ENCODE measurements at regions not wholly inside any gene's neighbourhood (a gene's known extent, or its start where the extent isn't known, plus 50 kb on each side); places are given as distances from the start of the nearest gene placed in this dataset.

DNA sequence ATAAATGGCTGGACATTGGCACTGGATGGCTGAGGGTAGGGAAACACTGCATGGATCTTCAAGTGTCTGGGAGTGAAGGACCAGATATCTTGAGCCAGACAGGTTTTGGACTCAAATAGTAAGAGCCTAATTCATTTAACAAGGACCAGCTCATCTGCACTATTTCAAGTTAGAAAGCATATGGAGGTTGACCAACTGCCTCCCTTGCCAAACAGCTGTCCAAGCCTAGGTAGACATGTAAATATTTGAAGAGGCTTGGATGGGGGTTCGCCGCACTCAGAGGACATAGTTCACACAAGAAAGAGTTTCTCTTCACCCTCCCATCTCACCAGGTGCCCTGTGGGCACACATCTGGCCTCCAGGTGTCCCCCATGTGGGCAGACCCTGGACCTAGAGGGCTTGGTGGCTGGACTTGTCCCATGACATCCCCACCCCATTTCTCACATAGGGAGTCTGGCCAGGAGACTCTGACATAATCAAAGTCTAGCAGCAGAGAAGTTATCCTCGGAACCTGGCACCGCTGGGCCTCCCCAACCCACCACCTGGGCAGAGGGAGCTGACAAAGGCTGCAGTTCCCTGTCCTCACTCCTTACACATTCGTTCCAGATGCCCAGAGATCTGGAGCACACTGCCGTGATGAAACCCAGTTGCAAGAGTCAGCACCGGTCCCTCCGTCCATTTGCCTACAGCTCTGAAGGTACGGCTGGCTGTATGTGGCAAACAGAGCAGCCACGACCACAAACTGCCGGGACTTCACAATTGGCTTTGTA lies 116.9 kb upstream of the GDF10 start:
- Histone ChIP-seq H3K4me3 (no peak overlapping the region), H3K27ac (no peak overlapping the region), H3K4me1 (no peaks in the 10 kb centered on the region), H3K36me3 (no peaks in the 10 kb centered on the region), H3K27me3 (ENCODE audit: low read depth) (no peaks in the 10 kb centered on the region), H3K9me3 (no peaks in the 10 kb centered on the region)
- TF ChIP-seq, protein P1, sequence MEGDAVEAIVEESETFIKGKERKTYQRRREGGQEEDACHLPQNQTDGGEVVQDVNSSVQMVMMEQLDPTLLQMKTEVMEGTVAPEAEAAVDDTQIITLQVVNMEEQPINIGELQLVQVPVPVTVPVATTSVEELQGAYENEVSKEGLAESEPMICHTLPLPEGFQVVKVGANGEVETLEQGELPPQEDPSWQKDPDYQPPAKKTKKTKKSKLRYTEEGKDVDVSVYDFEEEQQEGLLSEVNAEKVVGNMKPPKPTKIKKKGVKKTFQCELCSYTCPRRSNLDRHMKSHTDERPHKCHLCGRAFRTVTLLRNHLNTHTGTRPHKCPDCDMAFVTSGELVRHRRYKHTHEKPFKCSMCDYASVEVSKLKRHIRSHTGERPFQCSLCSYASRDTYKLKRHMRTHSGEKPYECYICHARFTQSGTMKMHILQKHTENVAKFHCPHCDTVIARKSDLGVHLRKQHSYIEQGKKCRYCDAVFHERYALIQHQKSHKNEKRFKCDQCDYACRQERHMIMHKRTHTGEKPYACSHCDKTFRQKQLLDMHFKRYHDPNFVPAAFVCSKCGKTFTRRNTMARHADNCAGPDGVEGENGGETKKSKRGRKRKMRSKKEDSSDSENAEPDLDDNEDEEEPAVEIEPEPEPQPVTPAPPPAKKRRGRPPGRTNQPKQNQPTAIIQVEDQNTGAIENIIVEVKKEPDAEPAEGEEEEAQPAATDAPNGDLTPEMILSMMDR (IDR thresholded peaks at IDR 0.05), result no peak
- DNase-seq (no peak), ATAC-seq (no peak)
- intact Hi-C loops (cut with DNase I), result no loop called here

DNA sequence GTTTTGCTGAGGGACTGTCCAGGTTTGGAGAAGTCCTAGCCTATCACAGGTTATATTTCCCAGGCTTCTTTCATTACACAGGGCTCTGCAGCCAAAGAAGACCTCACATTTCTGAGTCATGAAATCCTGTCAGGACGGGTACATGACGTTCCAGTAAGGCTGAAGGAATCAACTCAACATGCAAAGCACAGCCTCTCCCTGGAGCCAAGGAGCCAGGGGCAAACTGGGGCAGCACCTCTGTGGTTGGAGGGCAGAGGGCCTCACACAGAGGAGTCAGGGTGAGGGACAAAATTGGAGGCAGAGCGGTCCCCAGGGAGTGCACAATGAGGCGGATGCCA lies 116.3 kb upstream of the GDF10 start:
- no peak overlapping the region for H3K4me3 ChIP-seq
- no peaks in the 10 kb centered on the region for H3K27me3 ChIP-seq (ENCODE audit: low read depth)
- no peaks in the 10 kb centered on the region for H3K4me1 ChIP-seq
- H3K27ac ChIP-seq, result no peak overlapping the region
- no peak for ATAC-seq
- H3K9me3 ChIP-seq, result no peaks in the 10 kb centered on the region
- no peaks in the 10 kb centered on the region for H3K36me3 ChIP-seq
- TF ChIP-seq, protein P1 (IDR thresholded peaks at IDR 0.05), result no peak
- intact Hi-C loops (cut with DNase I), result no loop called here
- no peak for DNase-seq

DNA sequence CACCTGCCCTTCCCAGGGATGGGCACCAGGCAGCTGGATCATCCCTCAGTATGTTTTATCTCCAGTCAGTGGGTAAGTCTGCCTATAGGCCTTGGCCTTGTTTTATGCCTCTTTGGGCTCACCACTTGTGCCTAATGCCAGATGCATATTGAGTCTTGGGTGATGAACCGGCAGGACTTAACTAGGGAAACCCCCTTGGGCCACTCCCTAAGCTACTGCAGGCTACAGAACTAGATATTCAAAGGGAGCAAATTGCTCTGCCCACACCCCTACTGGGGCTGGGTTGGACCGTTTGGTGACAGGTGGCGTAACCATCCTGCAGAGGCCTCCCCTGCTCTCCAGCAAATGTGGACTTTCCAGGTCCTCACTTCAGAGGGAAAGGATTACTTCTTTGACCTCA lies 115.7 kb upstream of the GDF10 start:
- ATAC-seq (peak in 1 of 2 donors; percentile 7), DNase-seq (no peak)
- no peak overlapping the region for H3K4me3 ChIP-seq
- TF ChIP-seq, protein P1 (IDR thresholded peaks at IDR 0.05), result no peak
- no peaks in the 10 kb centered on the region for H3K27me3 ChIP-seq (ENCODE audit: low read depth)
- no peaks in the 10 kb centered on the region for H3K9me3 ChIP-seq
- H3K4me1 ChIP-seq, result no peaks in the 10 kb centered on the region
- no peak overlapping the region for H3K27ac ChIP-seq
- intact Hi-C loops (cut with DNase I), result no loop called here
- H3K36me3 ChIP-seq, result no peaks in the 10 kb centered on the region

DNA sequence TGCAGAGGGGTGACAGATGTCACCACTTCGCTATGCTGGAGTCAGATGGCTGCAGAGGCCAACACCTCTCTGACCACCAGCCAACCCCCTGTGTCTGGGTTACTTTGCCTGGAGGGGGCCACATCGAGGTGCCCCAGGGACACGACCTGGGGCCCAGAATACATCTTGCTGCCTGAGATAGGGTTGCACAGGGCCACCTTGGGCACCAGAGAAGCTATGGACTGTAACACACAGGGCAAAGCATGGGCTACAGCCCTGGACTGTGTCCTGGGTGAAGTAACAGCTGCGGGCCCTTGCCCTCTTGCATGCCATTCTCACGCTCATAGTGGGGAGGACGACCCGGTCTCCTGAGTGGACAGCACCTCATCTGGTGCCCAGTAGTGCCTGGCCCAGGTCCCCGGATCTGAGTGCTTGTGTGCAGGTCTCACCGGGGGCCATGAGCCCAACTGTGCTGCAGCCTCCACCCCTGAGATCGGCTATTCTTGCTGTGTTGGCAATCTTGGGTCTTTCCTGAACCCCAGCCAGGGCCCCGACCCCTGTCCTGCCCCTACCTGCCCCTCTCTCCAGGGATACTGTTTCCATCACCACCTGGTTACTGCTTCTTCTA lies 115.2 kb upstream of the GDF10 start:
- intact Hi-C loops (cut with DNase I), result no loop called here
- DNase-seq, result no peak
- TF ChIP-seq, protein P1 (IDR thresholded peaks at IDR 0.05), result no peak

DNA sequence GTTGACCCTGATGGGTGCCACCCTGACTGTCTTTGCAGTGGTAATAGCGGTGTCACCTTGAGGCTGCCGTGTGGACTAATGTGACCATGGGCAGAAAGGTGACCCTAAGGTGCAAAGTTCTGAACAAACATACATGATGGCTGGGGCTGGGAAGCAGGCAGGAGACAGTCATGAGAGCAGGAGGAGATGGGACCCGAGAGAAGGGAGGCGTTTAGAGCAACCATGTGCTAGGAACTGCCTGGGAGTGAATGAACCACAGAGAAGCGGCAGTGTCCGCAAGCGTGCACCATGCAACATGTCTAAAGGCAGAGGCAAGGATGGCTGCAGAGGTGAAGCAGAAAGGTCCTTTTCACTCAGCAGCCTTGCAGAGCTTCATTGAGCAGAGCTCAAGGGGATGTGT lies 113.1 kb upstream of the GDF10 start:
- no peak for ATAC-seq
- Histone ChIP-seq H3K4me3 (no peak overlapping the region), H3K36me3 (no peaks in the 10 kb centered on the region), H3K27me3 (ENCODE audit: low read depth) (no peaks in the 10 kb centered on the region), H3K27ac (no peak overlapping the region), H3K4me1 (no peaks in the 10 kb centered on the region), H3K9me3 (no peaks in the 10 kb centered on the region)
- TF ChIP-seq, protein P1 (IDR thresholded peaks at IDR 0.05), result no peak
- intact Hi-C loops (cut with DNase I), result no loop called here
- no peak for DNase-seq

More for the DNA sequence above, 115.2 kb upstream of the GDF10 start:
- Histone ChIP-seq H3K9me3 (no peaks in the 10 kb centered on the region), H3K27ac (no peak overlapping the region), H3K36me3 (no peaks in the 10 kb centered on the region), H3K4me3 (no peak overlapping the region), H3K4me1 (no peaks in the 10 kb centered on the region), H3K27me3 (ENCODE audit: low read depth) (no peaks in the 10 kb centered on the region)
- ATAC-seq, result peak in 1 of 2 donors; percentile 12
